ENCODE measurements at regions not wholly inside any gene's neighbourhood (a gene's known extent, or its start where the extent isn't known, plus 50 kb on each side); places are given as distances from the start of the nearest gene placed in this dataset.

- TF ChIP-seq CTCF (IDR thresholded peaks at IDR 0.05; ENCODE audit: borderline replicate concordance, extremely low read depth, low read length, poor library complexity, severe bottlenecking) (no peak), EZH2 (IDR thresholded peaks at IDR 0.05; ENCODE audit: borderline replicate concordance, low read depth, low read length, severe bottlenecking) (no peak)
Observed at GRCh38 chr7:85619236-85619635, 432.4 kb upstream of the SEMA3D start.
